NCI-H2107 treated with DMSO at 0.1 percent for 48 hours (cell line): ENCODE measurements at regions not wholly inside any gene's neighbourhood (a gene's known extent, or its start where the extent isn't known, plus 50 kb on each side); places are given as distances from the start of the nearest gene placed in this dataset.

Experiments
- DNase-seq: peaks from one replicate; lab custom pipeline; 2025; ENCODE audit not compliant: unreplicated experiment; lab: John Stamatoyannopoulos, UW

DNA sequence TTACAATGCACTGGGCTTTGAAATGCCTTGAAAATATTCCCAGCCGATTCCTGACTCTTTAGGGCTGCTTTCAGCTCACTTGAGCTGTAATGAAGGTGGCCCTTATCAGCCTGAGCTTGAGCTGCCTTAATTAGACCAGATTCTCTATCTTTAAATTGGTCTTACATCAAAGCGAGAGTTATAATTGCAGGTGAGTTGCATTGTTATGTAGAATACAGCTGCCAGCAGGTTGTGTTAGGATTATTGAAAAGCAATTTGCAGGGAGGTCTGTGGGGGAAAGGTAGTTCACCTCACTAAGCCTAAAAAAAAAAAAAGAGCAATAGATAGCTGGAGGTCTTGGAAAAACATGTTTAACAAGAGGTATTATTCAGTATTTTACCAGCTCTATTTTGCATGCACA lies 142.2 kb upstream of the HABP2 start:
- DNase-seq: no peak

- no peak for DNase-seq
These were observed 141.4 kb upstream of the HABP2 start for GRCh38 chr10:113411456-113411855.

DNA sequence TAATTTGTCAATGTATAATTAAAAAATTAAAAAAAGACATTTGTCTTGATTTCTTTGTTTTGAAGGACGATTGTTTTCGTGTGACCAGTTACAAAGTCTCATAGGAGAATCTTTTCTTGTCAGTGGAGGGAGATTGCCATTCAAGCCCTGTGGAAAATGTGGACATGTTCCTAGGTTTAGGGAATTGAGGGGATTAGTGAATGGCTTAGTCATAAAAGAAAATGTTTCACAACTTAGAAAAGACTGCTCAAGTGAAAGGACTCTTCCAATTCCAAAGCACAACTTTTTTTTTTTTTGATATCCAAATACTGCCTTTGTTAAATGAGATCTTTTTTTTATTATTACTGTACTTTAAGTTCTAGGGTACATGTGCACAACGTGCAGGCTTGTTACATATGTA lies 140.7 kb upstream of the HABP2 start:
- DNase-seq: no peak

DNA sequence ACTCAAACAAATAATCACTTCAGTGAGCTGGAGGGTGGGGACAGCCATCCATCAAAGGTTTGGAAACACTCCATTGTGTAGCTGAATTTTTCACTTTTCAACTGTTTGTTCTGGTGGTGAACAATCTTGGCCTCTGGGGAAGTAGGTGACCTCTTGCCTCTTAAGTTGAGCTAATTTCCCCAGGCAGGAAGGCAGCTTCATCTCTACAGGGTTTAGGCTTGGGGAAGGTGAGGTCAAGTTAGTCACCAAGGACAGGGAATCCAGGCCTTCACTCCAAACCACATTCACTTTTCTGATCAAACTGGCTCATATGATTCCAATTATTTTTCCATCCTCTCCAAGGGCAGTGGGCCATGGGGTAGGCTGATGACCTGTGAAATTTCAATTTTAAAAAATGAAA lies 138.3 kb upstream of the HABP2 start:
- no peak for DNase-seq

DNA sequence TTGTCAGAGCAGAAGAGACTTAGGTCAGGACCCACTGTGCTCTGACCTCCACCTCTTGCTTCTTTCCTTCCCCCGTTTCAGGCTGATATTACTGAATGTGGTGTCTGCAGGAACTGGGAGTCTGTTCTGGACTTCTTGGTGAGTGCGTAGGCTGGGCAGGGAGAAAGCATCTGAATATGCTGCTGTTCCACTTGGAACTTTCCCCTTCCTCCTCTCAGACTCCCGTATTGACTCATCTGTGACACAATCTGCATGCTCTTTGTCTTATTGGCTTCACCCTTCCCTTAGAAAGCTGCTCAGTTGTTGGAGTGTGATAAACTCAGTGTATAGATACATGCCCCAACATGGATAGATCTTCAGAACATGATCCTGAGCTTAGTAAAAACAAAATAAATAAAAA lies 137.6 kb upstream of the HABP2 start:
- DNase-seq: no peak

DNA sequence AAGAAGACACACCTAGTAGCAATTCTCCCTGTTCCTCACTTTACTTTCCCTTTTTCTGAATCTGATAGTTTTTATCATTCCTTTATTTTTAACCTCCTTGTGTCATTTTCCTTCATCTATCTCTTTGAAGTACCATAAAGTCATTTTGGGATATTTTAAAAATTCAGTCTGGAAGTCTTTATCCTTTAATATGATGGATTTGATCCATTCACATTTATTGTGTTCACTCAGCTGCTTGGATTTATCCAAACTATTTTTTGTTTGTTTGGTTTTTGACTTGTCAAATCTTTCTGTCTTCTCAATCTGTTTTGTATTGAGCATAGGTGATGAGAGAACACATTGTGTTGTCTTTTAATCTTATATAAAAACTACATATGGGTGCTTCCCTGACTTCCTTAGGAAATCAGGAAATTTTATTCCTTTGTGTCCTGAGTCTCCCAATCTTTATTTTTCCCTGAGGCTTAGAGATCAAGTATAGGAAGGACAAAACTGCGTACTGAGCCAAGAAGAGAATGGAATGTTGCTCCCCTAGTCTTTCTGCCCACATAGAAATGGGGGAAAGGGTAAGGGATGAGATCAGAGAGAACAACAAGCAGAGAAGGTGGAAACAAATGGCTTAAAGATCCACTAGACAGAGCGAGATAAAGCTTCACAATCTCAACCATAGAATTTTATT lies 132.7 kb upstream of the HABP2 start:
- no peak for DNase-seq

GRCh38 chr10:113420733-113421675 lies 131.8 kb upstream of the HABP2 start:
- no peak for DNase-seq

GRCh38 chr10:113422371-113422770 lies 130.5 kb upstream of the HABP2 start:
- no peak for DNase-seq

GRCh38 chr10:113423981-113424721 lies 128.7 kb upstream of the HABP2 start:
- DNase-seq: no peak

- no peak for DNase-seq
These were observed 127.8 kb upstream of the HABP2 start for GRCh38 chr10:113425008-113425407.

DNA sequence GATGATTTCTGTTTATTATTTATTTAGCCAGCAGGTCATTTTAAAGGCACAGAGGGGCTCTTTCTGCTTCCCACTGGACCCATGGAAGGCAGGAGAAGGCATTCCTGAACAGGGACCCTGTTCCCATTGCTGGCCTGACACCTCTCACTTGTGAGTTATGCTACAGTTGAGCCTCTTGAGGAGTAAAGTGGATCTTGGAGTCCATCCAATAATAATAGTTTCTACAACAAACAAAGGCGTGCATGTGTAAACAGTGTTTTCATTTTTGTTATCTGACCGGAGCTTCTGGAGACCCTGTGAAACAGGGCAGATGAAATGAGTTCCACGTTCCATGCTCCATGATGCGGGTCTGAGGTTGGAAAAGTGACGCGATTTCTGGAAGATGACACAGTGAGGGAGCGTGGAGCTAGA lies 127.3 kb upstream of the HABP2 start:
- DNase-seq: no peak

GRCh38 chr10:113426181-113426877 lies 126.5 kb upstream of the HABP2 start:
- DNase-seq: no peak

DNA sequence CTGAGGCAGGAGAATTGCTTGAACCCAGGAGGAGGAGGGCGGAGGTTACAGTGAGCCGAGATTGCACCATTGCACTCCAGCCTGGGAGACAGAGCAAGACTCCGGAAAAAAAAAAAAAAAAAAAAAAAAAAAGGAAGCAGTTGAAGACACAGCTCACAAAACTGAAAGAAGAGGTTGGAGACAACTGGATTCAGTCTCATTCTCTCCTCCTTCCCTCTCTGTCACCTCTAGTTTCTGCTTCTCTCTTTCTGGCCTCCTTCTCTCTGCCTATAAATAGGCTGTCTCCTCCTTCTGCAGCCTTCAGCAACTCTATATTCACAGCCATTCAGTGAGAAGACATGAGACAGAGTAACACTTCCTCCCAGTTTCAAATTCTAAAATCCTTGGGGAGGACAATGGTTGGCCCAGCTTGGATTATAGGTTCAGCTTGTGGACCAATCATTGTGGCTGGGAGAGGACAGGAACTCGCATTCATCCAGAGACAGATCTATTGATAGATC lies 125.6 kb upstream of the HABP2 start:
- DNase-seq: no peak

- no peak for DNase-seq
These were observed 124.9 kb upstream of the HABP2 start for GRCh38 chr10:113427811-113428558.

DNA sequence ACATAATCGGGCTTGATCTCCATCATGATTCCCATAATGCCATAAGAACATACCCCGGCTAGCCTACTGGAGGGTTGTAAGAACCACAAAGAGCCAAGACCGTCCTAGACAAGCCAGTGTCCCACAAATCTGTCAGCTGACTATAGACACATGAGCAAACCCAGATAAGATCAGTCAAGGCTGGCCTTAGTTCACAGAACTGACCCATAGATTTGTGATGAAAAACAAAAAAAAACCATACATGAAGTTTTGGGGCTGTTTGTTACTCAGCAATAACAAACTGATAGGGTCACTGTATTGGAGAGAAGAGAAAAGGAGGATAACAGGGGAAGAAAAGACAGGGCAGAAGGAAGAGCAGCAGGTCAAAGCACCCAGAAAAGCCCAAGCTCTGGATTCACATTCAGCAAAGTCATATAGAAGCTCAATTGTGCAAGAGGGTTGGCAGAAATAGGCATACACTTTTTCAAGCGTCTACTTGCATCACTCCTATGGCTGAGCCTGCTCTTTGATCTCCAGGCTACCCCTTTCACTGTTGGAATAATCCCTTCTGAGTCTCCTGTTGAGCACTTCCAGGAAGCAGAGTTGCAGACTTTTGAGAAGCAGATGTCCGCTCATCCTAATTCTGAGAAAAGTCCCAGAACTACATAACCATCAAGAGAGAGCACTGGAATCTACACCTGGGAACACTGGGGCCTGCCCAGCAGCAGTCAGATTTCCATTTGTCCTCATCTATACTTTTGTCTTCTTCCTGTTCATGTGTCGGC lies 122.0 kb upstream of the HABP2 start:
- DNase-seq: no peak

GRCh38 chr10:113431398-113432160 lies 121.3 kb upstream of the HABP2 start:
- DNase-seq: no peak

DNA sequence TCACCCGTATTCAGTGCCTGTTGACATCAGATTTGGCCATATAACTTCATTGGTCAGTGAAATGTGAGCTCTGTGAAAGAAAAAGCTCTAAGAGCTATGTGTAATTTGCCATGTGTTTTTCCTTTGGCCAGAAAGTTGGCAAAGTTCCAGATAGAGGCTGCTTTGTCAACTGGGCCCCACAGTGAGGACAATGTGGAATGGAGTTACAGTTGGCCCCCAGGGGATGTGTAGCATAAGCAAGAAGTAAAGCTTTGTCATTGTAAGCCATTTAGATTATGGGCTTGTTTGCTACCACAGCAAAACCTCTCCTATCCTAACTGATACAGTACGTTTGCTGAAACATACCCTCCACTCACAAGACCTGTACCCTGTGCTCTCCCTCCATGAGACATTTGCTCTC lies 119.1 kb upstream of the HABP2 start:
- DNase-seq: no peak

DNA sequence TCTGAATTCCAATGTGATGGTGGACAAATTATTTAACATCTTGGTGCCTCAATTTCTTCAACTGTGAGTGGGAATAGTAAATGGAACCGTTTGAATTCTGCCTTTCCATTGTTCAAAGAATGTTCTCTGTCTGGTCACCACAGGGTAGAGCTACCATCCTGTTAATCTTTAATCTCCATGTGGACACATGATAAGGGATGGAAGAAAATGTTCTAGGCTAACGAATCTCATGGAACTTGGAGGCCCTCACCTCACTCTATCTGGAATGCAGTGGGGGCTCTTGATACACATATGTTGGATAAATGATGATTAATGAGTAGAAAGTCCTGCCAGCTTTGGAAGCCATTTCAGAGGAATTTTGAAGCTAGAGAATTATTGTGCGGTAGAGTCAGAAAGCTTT lies 118.5 kb upstream of the HABP2 start:
- DNase-seq: no peak

GRCh38 chr10:113434950-113435349 lies 117.9 kb upstream of the HABP2 start:
- DNase-seq: no peak
